ENCODE measurements at regions not wholly inside any gene's neighbourhood (a gene's known extent, or its start where the extent isn't known, plus 50 kb on each side); places are given as distances from the start of the nearest gene placed in this dataset.

- H3K27me3 ChIP-seq (ENCODE audit: control insufficient read depth, insufficient read depth, low read length) = no peaks in the 10 kb centered on the region
- DNase-seq = peak; percentile 91
- peak overlapping the region; percentile 29 for H3K27ac ChIP-seq (ENCODE audit: low read length)
- H3K36me3 ChIP-seq (ENCODE audit: control insufficient read depth, insufficient read depth, low read length) = no peaks in the 10 kb centered on the region
- peaks cover 17% of the 10 kb centered on the region for H3K4me1 ChIP-seq (ENCODE audit: control insufficient read depth, insufficient read depth, low read length)
- no peaks in the 10 kb centered on the region for H3K9me3 ChIP-seq (replicated peaks; ENCODE audit: control insufficient read depth, low read depth, low read length)
- no CpG with 5 or more reads among the region's 8 CpGs for WGBS (ENCODE audit: insufficient coverage)
- no peak overlapping the region for H3K4me3 ChIP-seq (ENCODE audit: low read length)
Measured at GRCh38 chr6:154920495-154921200, 74.5 kb upstream of the TIAM2 start.

GRCh38 chr6:154921482-154921881 lies 73.6 kb upstream of the TIAM2 start:
- Histone ChIP-seq H3K4me1 (ENCODE audit: control insufficient read depth, insufficient read depth, low read length) (peaks cover 17% of the 10 kb centered on the region), H3K27me3 (ENCODE audit: control insufficient read depth, insufficient read depth, low read length) (no peaks in the 10 kb centered on the region), H3K27ac (ENCODE audit: low read length) (no peak overlapping the region), H3K36me3 (ENCODE audit: control insufficient read depth, insufficient read depth, low read length) (no peaks in the 10 kb centered on the region), H3K4me3 (ENCODE audit: low read length) (no peak overlapping the region), H3K9me3 (replicated peaks; ENCODE audit: control insufficient read depth, low read depth, low read length) (no peaks in the 10 kb centered on the region)
- DNase-seq = no peak
- 95% methylated on average over 2 of the region's 4 CpGs for WGBS (ENCODE audit: insufficient coverage)

- WGBS (ENCODE audit: insufficient coverage) = 57% methylated on average over 4 of the region's 5 CpGs
- Histone ChIP-seq H3K9me3 (replicated peaks; ENCODE audit: control insufficient read depth, low read depth, low read length) (no peaks in the 10 kb centered on the region), H3K27me3 (ENCODE audit: control insufficient read depth, insufficient read depth, low read length) (no peaks in the 10 kb centered on the region), H3K27ac (ENCODE audit: low read length) (no peak overlapping the region), H3K4me3 (ENCODE audit: low read length) (no peak overlapping the region), H3K36me3 (ENCODE audit: control insufficient read depth, insufficient read depth, low read length) (no peaks in the 10 kb centered on the region), H3K4me1 (ENCODE audit: control insufficient read depth, insufficient read depth, low read length) (peaks cover 17% of the 10 kb centered on the region)
- peak; percentile 67 for DNase-seq
Measured at GRCh38 chr6:154923199-154923869, 71.8 kb upstream of the TIAM2 start.

- Histone ChIP-seq H3K4me3 (ENCODE audit: low read length) (no peak overlapping the region), H3K27ac (ENCODE audit: low read length) (no peak overlapping the region), H3K4me1 (ENCODE audit: control insufficient read depth, insufficient read depth, low read length) (peaks cover 12% of the 10 kb centered on the region), H3K27me3 (ENCODE audit: control insufficient read depth, insufficient read depth, low read length) (no peaks in the 10 kb centered on the region), H3K36me3 (ENCODE audit: control insufficient read depth, insufficient read depth, low read length) (no peaks in the 10 kb centered on the region), H3K9me3 (replicated peaks; ENCODE audit: control insufficient read depth, low read depth, low read length) (no peaks in the 10 kb centered on the region)
- 96% methylated on average over 7 of the region's 8 CpGs for WGBS (ENCODE audit: insufficient coverage)
- DNase-seq = no peak
Measured at GRCh38 chr6:154925130-154925529, 70.0 kb upstream of the TIAM2 start.

- no peaks in the 10 kb centered on the region for H3K27me3 ChIP-seq (ENCODE audit: control insufficient read depth, insufficient read depth, low read length)
- no peaks in the 10 kb centered on the region for H3K36me3 ChIP-seq (ENCODE audit: control insufficient read depth, insufficient read depth, low read length)
- WGBS (ENCODE audit: insufficient coverage) = 62% methylated on average over 8 of the region's 8 CpGs
- DNase-seq = no peak
- peaks cover 16% of the 10 kb centered on the region for H3K4me1 ChIP-seq (ENCODE audit: control insufficient read depth, insufficient read depth, low read length)
- H3K4me3 ChIP-seq (ENCODE audit: low read length) = no peak overlapping the region
- H3K9me3 ChIP-seq (replicated peaks; ENCODE audit: control insufficient read depth, low read depth, low read length) = no peaks in the 10 kb centered on the region
- no peak overlapping the region for H3K27ac ChIP-seq (ENCODE audit: low read length)
Measured at GRCh38 chr6:154926366-154926765, 68.7 kb upstream of the TIAM2 start.

- no CpG with 5 or more reads among the region's 5 CpGs for WGBS (ENCODE audit: insufficient coverage)
- H3K4me3 ChIP-seq (ENCODE audit: low read length) = no peak overlapping the region
- no peaks in the 10 kb centered on the region for H3K27me3 ChIP-seq (ENCODE audit: control insufficient read depth, insufficient read depth, low read length)
- no peak overlapping the region for H3K27ac ChIP-seq (ENCODE audit: low read length)
- no peaks in the 10 kb centered on the region for H3K9me3 ChIP-seq (replicated peaks; ENCODE audit: control insufficient read depth, low read depth, low read length)
- peak; percentile 90 for DNase-seq
- no peaks in the 10 kb centered on the region for H3K36me3 ChIP-seq (ENCODE audit: control insufficient read depth, insufficient read depth, low read length)
- peaks cover 9% of the 10 kb centered on the region for H3K4me1 ChIP-seq (ENCODE audit: control insufficient read depth, insufficient read depth, low read length)
Measured at GRCh38 chr6:154928325-154928922, 66.7 kb upstream of the TIAM2 start.

GRCh38 chr6:154930451-154930851 lies 64.7 kb upstream of the TIAM2 start:
- no peak overlapping the region for H3K4me3 ChIP-seq (ENCODE audit: low read length)
- peaks cover 5% of the 10 kb centered on the region for H3K4me1 ChIP-seq (ENCODE audit: control insufficient read depth, insufficient read depth, low read length)
- no peak overlapping the region for H3K27ac ChIP-seq (ENCODE audit: low read length)
- no peaks in the 10 kb centered on the region for H3K9me3 ChIP-seq (replicated peaks; ENCODE audit: control insufficient read depth, low read depth, low read length)
- DNase-seq = no peak
- H3K36me3 ChIP-seq (ENCODE audit: control insufficient read depth, insufficient read depth, low read length) = no peaks in the 10 kb centered on the region
- H3K27me3 ChIP-seq (ENCODE audit: control insufficient read depth, insufficient read depth, low read length) = no peaks in the 10 kb centered on the region
- 83% methylated on average over 1 of the region's 6 CpGs for WGBS (ENCODE audit: insufficient coverage)

GRCh38 chr6:154931711-154932424 lies 63.2 kb upstream of the TIAM2 start:
- WGBS (ENCODE audit: insufficient coverage) = no CpG with 5 or more reads among the region's 4 CpGs

GRCh38 chr6:154932515-154933027 lies 62.5 kb upstream of the TIAM2 start:
- no peak overlapping the region for H3K4me3 ChIP-seq (ENCODE audit: low read length)
- H3K9me3 ChIP-seq (replicated peaks; ENCODE audit: control insufficient read depth, low read depth, low read length) = no peaks in the 10 kb centered on the region
- WGBS (ENCODE audit: insufficient coverage) = no CpG with 5 or more reads among the region's 6 CpGs
- no peaks in the 10 kb centered on the region for H3K36me3 ChIP-seq (ENCODE audit: control insufficient read depth, insufficient read depth, low read length)
- H3K4me1 ChIP-seq (ENCODE audit: control insufficient read depth, insufficient read depth, low read length) = peaks cover 9% of the 10 kb centered on the region
- H3K27me3 ChIP-seq (ENCODE audit: control insufficient read depth, insufficient read depth, low read length) = no peaks in the 10 kb centered on the region
- no peak overlapping the region for H3K27ac ChIP-seq (ENCODE audit: low read length)
- peak; percentile 91 for DNase-seq

More at GRCh38 chr6:154931711-154932424, 63.2 kb upstream of the TIAM2 start:
- peaks cover 5% of the 10 kb centered on the region for H3K4me1 ChIP-seq (ENCODE audit: control insufficient read depth, insufficient read depth, low read length)
- no peaks in the 10 kb centered on the region for H3K27me3 ChIP-seq (ENCODE audit: control insufficient read depth, insufficient read depth, low read length)
- peak; percentile 60 for DNase-seq
- H3K27ac ChIP-seq (ENCODE audit: low read length) = no peak overlapping the region
- no peak overlapping the region for H3K4me3 ChIP-seq (ENCODE audit: low read length)
- no peaks in the 10 kb centered on the region for H3K36me3 ChIP-seq (ENCODE audit: control insufficient read depth, insufficient read depth, low read length)
- H3K9me3 ChIP-seq (replicated peaks; ENCODE audit: control insufficient read depth, low read depth, low read length) = no peaks in the 10 kb centered on the region

All from muscle of leg (tissue), 3 donors.